Neural cell (in vitro differentiated cells): ENCODE measurements at regions not wholly inside any gene's neighbourhood (a gene's known extent, or its start where the extent isn't known, plus 50 kb on each side); places are given as distances from the start of the nearest gene placed in this dataset.

Source experiments
- CTCF ChIP-seq: fragments of 450-650 bp; IDR thresholded peaks from 2 replicates; pipeline ENCODE4 v1.5.1; 2014; ENCODE audit warnings: antibody characterized with exemption, mild to moderate bottlenecking, moderate library complexity; ENCODE audit not compliant: poor library complexity, severe bottlenecking
- EP300 ChIP-seq: fragments of 450-650 bp; conservative IDR thresholded peaks from 2 replicates; pipeline ENCODE4 v1.6.1; 2014; ENCODE audit warnings: antibody characterized with exemption, mild to moderate bottlenecking, moderate library complexity; ENCODE audit not compliant: poor library complexity, severe bottlenecking
- EZH2 ChIP-seq: fragments of 200-600, 300-800 bp; shearing (Covaris generic), sonication (generic); IDR thresholded peaks from 2 replicates; pipeline ENCODE4 v1.6.1; 2014; ENCODE audit warnings: antibody characterized with exemption, low read length, borderline replicate concordance, mild to moderate bottlenecking; ENCODE audit not compliant: insufficient read depth, poor library complexity, severe bottlenecking
- POLR2AphosphoS5 ChIP-seq: IDR thresholded peaks from 2 replicates; pipeline ENCODE4 v1.6.1; 2012

GRCh38 chr5:82446809-82447208 is 168.7 kb upstream of the RPS23 start:
- TF ChIP-seq CTCF (no peak), EZH2 (no peak), POLR2AphosphoS5 (no peak), EP300 (no peak)
